ENCODE measurements at regions not wholly inside any gene's neighbourhood (a gene's known extent, or its start where the extent isn't known, plus 50 kb on each side); places are given as distances from the start of the nearest gene placed in this dataset.

DNA sequence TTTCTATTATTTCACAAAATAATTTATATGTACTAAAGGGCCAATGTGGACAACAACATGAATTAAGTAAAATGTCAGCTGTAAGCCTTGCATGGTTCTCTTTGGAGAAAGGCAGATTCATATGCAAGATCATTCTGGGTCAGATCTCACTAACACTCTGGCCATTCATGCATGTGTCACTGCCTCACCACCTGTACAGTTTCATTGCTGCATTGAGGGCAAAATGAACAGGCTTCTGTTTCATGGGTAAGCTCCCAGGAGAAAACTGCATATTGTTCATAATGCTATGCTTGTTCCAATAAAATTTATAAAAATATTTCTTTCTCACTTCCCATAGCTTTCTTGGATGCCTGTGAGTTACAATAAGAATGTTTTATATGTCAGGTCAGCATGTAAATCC lies 275.2 kb downstream of the ZNF248 start:
- TF ChIP-seq, protein P1, sequence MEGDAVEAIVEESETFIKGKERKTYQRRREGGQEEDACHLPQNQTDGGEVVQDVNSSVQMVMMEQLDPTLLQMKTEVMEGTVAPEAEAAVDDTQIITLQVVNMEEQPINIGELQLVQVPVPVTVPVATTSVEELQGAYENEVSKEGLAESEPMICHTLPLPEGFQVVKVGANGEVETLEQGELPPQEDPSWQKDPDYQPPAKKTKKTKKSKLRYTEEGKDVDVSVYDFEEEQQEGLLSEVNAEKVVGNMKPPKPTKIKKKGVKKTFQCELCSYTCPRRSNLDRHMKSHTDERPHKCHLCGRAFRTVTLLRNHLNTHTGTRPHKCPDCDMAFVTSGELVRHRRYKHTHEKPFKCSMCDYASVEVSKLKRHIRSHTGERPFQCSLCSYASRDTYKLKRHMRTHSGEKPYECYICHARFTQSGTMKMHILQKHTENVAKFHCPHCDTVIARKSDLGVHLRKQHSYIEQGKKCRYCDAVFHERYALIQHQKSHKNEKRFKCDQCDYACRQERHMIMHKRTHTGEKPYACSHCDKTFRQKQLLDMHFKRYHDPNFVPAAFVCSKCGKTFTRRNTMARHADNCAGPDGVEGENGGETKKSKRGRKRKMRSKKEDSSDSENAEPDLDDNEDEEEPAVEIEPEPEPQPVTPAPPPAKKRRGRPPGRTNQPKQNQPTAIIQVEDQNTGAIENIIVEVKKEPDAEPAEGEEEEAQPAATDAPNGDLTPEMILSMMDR (IDR thresholded peaks at IDR 0.05) = no peak
- no peak for TF ChIP-seq POLR2A (IDR thresholded peaks at IDR 0.05)

All from Peyer's patch (tissue), 4 donors.